IMR-90 (cell line): ENCODE measurements at regions not wholly inside any gene's neighbourhood (a gene's known extent, or its start where the extent isn't known, plus 50 kb on each side); places are given as distances from the start of the nearest gene placed in this dataset.

ENCODE experiments used
- BHLHE40 ChIP-seq: fragments of 150-350 bp; IDR thresholded peaks from 2 replicates; pipeline ENCODE4 v1.6.1; 2016; ENCODE audit warnings: mild to moderate bottlenecking, low read depth, low read length
- CTCF ChIP-seq: conservative IDR thresholded peaks from 2 replicates; pipeline ENCODE4 v1.5.1; 2012; ENCODE audit warnings: mild to moderate bottlenecking, low read depth, low read length, improper control_type of control experiment
- MAFK ChIP-seq: IDR thresholded peaks from 2 replicates; pipeline ENCODE4 v1.6.1; 2012; ENCODE audit warnings: low read depth, low read length, improper control_type of control experiment
- MXI1 ChIP-seq: IDR thresholded peaks from 2 replicates; pipeline ENCODE4 v1.6.1; 2012; ENCODE audit warnings: low read depth, mild to moderate bottlenecking, low read length, moderate library complexity, borderline replicate concordance
- NFE2L2 ChIP-seq: fragments of 150-350 bp; IDR thresholded peaks from 2 replicates; pipeline ENCODE4 v1.6.1; 2016; ENCODE audit warnings: low read depth, mild to moderate bottlenecking, low read length
- POLR2A ChIP-seq: IDR thresholded peaks from 2 replicates; pipeline ENCODE4 v1.6.1; 2012; ENCODE audit warnings: mild to moderate bottlenecking, low read depth, low read length
- RFX5 ChIP-seq: IDR thresholded peaks from 2 replicates; pipeline ENCODE4 v1.8.0; 2012; ENCODE audit warnings: low read depth, mild to moderate bottlenecking, low read length, moderate library complexity
- SMC3 ChIP-seq: fragments of 150-350 bp; IDR thresholded peaks from 2 replicates; pipeline ENCODE4 v1.6.1; 2016; ENCODE audit warnings: low read depth, mild to moderate bottlenecking, antibody characterized with exemption, low read length, moderate library complexity
- USF2 ChIP-seq: fragments of 150-350 bp; IDR thresholded peaks from 2 replicates; pipeline ENCODE4 v1.6.1; 2017; ENCODE audit warnings: mild to moderate bottlenecking, antibody characterized with exemption, low read length, low read depth

- TF ChIP-seq CTCF (no peak), MAFK (no peak), SMC3 (no peak), RFX5 (no peak), USF2 (no peak), NFE2L2 (no peak), MXI1 (no peak), BHLHE40 (no peak), POLR2A (no peak)
Observed at GRCh38 chr21:17427831-17428483, 84.9 kb upstream of the CXADR start.
